ENCODE measurements at regions not wholly inside any gene's neighbourhood (a gene's known extent, or its start where the extent isn't known, plus 50 kb on each side); places are given as distances from the start of the nearest gene placed in this dataset.

DNA sequence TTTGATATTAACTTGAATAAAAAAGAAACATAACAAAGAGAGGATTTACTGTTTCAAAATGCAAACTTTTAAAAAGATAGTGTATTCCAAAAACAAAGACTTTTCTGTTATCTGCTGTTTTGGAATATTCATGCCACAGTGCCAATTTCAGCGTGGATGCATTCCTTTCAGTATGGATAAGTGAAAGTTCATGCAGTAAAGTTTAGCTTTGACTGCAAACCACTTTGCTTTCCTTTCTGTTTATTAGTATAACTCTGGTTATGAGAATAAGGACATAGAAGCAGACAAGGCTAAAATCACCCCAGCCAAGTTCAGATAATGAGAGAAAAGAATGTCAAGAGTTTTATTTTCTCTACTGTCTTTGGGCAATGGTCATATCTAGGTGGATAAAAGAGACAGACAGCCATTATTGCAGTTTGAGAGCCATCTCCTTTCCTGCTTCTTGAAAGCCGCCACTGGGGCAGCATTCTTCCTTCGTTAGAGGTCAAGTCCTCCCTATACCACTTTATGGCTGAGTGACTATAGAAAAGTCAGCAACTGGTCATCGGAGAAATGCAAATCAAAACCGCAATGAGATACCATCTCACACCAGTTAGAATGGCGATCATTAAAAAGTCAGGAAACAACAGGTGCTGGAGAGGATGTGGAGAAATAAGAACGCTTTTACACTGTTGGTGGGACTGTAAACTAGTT is 82.4 kb upstream of the BLID start:
- Histone ChIP-seq H3K9ac (ENCODE audit: low read depth in 1 of 2, low read length in 2 of 2) (no peak overlapping the region), H3K4me3 (ENCODE audit: low read depth in 1 of 3, low read length in 3 of 3) (no peak overlapping the region), H3K27me3 (ENCODE audit: control insufficient read depth in 4 of 4, insufficient read depth in 4 of 4, low read length in 3 of 4) (no peaks in the 10 kb centered on the region), H3K9me3 (ENCODE audit: control insufficient read depth in 4 of 4, low read length in 3 of 4) (no peaks in the 10 kb centered on the region), H3K4me1 (ENCODE audit: control insufficient read depth in 4 of 4, insufficient read depth in 4 of 4, low read length in 3 of 4) (peaks cover 1 to 11% (median 7%) of the 10 kb centered on the region in 4 donors), H3K27ac (ENCODE audit: low read depth in 1 of 2, low read length in 2 of 2) (no peak overlapping the region), H3K36me3 (ENCODE audit: control insufficient read depth in 4 of 4, insufficient read depth in 3 of 4, low read depth in 1 of 4, low read length in 3 of 4) (peaks cover 0 to under 1% (median 0%) of the 10 kb centered on the region in 4 donors)
- TF ChIP-seq, protein P1, sequence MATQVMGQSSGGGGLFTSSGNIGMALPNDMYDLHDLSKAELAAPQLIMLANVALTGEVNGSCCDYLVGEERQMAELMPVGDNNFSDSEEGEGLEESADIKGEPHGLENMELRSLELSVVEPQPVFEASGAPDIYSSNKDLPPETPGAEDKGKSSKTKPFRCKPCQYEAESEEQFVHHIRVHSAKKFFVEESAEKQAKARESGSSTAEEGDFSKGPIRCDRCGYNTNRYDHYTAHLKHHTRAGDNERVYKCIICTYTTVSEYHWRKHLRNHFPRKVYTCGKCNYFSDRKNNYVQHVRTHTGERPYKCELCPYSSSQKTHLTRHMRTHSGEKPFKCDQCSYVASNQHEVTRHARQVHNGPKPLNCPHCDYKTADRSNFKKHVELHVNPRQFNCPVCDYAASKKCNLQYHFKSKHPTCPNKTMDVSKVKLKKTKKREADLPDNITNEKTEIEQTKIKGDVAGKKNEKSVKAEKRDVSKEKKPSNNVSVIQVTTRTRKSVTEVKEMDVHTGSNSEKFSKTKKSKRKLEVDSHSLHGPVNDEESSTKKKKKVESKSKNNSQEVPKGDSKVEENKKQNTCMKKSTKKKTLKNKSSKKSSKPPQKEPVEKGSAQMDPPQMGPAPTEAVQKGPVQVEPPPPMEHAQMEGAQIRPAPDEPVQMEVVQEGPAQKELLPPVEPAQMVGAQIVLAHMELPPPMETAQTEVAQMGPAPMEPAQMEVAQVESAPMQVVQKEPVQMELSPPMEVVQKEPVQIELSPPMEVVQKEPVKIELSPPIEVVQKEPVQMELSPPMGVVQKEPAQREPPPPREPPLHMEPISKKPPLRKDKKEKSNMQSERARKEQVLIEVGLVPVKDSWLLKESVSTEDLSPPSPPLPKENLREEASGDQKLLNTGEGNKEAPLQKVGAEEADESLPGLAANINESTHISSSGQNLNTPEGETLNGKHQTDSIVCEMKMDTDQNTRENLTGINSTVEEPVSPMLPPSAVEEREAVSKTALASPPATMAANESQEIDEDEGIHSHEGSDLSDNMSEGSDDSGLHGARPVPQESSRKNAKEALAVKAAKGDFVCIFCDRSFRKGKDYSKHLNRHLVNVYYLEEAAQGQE (IDR thresholded peaks at IDR 0.05), result no peak
- TF ChIP-seq RAD21 (IDR thresholded peaks at IDR 0.05), result no peak
- no peak for TF ChIP-seq YY1 (IDR thresholded peaks at IDR 0.05)
- TF ChIP-seq HNF4G (IDR thresholded peaks at IDR 0.05), result no peak
- TF ChIP-seq MAX (IDR thresholded peaks at IDR 0.05), result no peak
- no peak for TF ChIP-seq ZBTB33 (IDR thresholded peaks at IDR 0.05)
- TF ChIP-seq NR2F2 (IDR thresholded peaks at IDR 0.05), result no peak
- no peak for TF ChIP-seq CTCF (IDR thresholded peaks at IDR 0.05; ENCODE audit: low read depth, low read length, missing input control)
- TF ChIP-seq RXRA (IDR thresholded peaks at IDR 0.05), result no peak
- TF ChIP-seq JUND (IDR thresholded peaks at IDR 0.05), result no peak
- no peak for TF ChIP-seq SP1 (IDR thresholded peaks at IDR 0.05)
- no peak for TF ChIP-seq FOXA2 (IDR thresholded peaks at IDR 0.05)
- no peak for TF ChIP-seq FOXA1 (IDR thresholded peaks at IDR 0.05)
- TF ChIP-seq EGR1 (IDR thresholded peaks at IDR 0.05; ENCODE audit: low read depth in 2 of 2), result no peak
- DNase-seq (ENCODE audit: low spot score), result no peak
- 94% methylated on average over 7 of the region's 7 CpGs for WGBS
